Stimulated activated effector memory CD8-positive, alpha-beta T cell treated with anti-CD3 and anti-CD28 coated beads, Interleukin-12 subunit alpha, Interleukin-12 subunit beta, amount 100 ng/mL, for 72 hours (primary cell): ENCODE measurements at regions not wholly inside any gene's neighbourhood (a gene's known extent, or its start where the extent isn't known, plus 50 kb on each side); places are given as distances from the start of the nearest gene placed in this dataset.
"Not testable (repeated sequence)": the region's sequence is repeated elsewhere in the genome, so short reads cannot be mapped to it uniquely, and the experiment has no call there.

Experiments
- ATAC-seq: fragments of 150-1000 bp; cut with Tn5 transposase; 2 replicates; pipeline ENCODE4 v1.10.0; 2021
- DNase-seq, 2 donors: peaks; one replicate each; pipeline ENCODE4 v3.0.0; 2021 to 2022; ENCODE audit warnings: low spot score in 2 of 2
- H3K27ac Mint-ChIP-seq: one replicate; pipeline ENCODE4 v1.8.0; 2022; ENCODE audit warnings: mild to moderate bottlenecking, mixed read lengths
- H3K36me3 Mint-ChIP-seq: one replicate; pipeline ENCODE4 v1.8.0; 2022; ENCODE audit warnings: mild to moderate bottlenecking, mixed read lengths
- H3K4me1 Mint-ChIP-seq: one replicate; pipeline ENCODE4 v1.8.0; 2022; ENCODE audit warnings: mixed read lengths
- H3K4me3 Mint-ChIP-seq: one replicate; pipeline ENCODE4 v1.8.0; 2022; ENCODE audit warnings: mild to moderate bottlenecking, mixed read lengths
- H3K9me3 Mint-ChIP-seq: one replicate; pipeline ENCODE4 v1.8.0; 2022; ENCODE audit warnings: mixed read lengths

DNA sequence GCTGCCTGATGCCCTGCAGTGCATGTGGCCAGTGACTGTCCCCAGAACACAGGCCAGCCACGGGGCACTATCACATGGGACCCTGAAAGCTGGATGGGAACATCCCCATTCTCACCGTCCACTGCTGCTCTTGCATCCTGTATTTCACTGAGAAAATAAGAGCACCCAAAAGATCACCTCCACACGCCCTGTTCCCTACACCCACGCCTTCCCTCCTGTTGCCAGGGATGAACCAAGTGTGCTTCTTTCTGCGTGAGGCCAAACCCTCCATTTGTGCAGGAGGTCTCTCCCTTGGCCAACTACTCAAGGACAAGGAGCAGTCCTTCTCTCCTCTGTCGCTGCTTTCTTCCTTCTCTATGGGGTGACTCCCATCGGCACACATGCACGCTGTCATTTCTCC, 118.3 kb downstream of the LRRC37A3 start:
- H3K27ac Mint-ChIP-seq, H3K4me3 Mint-ChIP-seq, ATAC-seq, DNase-seq, H3K9me3 Mint-ChIP-seq: not testable (repeated sequence)
- Mint-ChIP-seq H3K4me1 (peaks cover 26% of the 10 kb centered on the region), H3K36me3 (peaks cover 56% of the 10 kb centered on the region)

DNA sequence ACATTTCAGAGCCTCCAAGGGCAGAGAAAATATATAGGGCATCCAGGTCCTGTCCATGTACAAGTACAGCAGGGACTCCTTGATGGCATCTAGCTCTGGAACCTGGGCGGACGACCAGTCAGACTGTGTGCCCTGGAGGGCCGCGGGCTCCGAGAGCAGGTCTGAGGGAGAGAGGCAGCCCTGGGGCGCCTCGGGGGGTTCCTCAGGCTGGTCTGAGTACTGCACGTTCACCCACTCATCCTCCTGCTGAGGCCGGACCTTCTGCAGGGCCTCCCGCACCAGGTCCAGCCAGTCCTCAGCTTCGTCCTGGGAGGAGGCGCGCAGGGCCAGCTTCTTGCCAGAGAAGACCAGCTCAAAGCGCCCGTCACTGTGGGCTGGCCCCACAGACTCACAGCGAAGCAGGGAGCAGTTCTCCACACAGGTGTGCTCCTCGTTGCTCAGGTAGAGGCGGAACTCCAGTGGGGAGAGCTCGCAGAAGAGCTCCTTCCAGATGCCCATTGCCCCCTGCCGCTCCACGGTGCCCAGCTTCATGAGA, 118.8 kb downstream of the LRRC37A3 start:
- ATAC-seq, DNase-seq, H3K9me3 Mint-ChIP-seq, H3K4me3 Mint-ChIP-seq, H3K27ac Mint-ChIP-seq: not testable (repeated sequence)
- H3K4me1 Mint-ChIP-seq = peaks cover 27% of the 10 kb centered on the region
- peaks cover 52% of the 10 kb centered on the region for H3K36me3 Mint-ChIP-seq

DNA sequence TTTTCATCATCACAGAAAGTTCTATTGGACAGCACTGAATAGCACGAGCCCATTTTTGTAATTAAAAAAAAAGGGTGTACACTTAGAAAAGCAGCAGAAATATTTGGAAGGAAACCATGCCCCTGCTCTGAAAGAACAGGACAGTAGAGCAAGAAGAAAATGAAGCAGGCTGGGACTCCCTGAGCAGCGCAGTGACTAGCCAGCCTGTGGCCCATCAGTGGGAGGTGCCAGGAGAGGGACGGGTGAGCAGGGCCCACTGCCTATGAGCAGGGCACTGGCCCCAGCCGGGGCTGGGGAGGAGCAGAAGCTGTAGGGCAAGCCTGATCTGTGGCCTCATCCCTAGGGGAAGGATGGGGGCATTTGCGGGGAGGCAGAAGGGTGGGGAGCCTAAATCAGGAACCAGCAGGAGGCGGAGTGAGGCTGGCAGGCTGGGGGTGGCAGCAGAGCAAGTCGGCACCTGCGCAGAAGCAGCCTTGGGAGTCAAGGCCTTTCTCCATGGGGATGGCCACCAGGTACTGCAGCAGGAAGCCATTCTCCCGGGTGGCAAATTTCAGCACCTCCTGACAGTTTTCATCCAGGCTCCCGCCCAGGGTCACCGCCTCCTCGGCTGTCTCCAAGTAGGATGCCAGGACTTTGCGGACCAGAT, 119.6 kb downstream of the LRRC37A3 start:
- Mint-ChIP-seq H3K27ac (peak overlapping the region; percentile 71), H3K4me1 (peaks cover 27% of the 10 kb centered on the region), H3K36me3 (peaks cover 56% of the 10 kb centered on the region)
- not testable (repeated sequence) for H3K9me3 Mint-ChIP-seq, ATAC-seq, DNase-seq, H3K4me3 Mint-ChIP-seq

DNA sequence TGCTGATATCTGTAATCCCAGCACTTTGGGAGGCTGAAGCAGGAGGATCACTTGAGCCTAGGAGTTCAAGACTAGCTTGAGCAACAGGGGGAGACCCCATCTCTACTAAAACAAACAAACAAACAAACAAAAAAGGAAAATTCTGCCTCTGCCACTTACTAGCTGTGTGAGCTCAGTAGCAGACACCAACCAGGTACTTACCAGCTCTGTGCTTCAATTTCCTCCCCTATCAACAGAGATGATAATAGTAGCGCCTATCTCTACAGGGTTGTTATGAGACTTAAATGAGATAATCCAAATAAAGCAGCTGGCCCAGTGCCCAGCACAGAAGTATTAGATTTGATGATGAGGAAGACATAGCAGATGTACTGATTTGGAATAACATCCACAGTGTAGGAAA, 120.3 kb downstream of the LRRC37A3 start:
- not testable (repeated sequence) for ATAC-seq, DNase-seq, H3K9me3 Mint-ChIP-seq, H3K4me3 Mint-ChIP-seq
- Mint-ChIP-seq H3K4me1 (peaks cover 27% of the 10 kb centered on the region), H3K27ac (peak overlapping the region; percentile 71), H3K36me3 (peaks cover 53% of the 10 kb centered on the region)

DNA sequence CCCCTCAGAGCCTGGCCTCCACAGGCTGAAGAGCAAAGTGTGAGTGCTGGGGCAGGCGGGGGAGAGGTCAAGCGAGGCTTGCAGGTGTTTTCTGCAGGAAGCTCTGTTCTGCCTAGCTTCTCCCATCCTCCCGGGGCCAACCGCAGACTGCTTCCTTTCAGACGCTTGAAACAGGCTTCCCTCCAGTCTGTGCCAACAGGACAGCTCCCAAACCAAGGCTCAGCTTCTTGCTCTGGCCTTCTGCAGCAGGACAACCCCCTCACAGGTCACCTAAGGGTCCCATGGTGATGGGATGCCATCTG, 120.8 kb downstream of the LRRC37A3 start:
- H3K27ac Mint-ChIP-seq, ATAC-seq, DNase-seq, H3K4me3 Mint-ChIP-seq, H3K9me3 Mint-ChIP-seq: not testable (repeated sequence)
- H3K36me3 Mint-ChIP-seq = peaks cover 48% of the 10 kb centered on the region
- H3K4me1 Mint-ChIP-seq = peaks cover 27% of the 10 kb centered on the region

DNA sequence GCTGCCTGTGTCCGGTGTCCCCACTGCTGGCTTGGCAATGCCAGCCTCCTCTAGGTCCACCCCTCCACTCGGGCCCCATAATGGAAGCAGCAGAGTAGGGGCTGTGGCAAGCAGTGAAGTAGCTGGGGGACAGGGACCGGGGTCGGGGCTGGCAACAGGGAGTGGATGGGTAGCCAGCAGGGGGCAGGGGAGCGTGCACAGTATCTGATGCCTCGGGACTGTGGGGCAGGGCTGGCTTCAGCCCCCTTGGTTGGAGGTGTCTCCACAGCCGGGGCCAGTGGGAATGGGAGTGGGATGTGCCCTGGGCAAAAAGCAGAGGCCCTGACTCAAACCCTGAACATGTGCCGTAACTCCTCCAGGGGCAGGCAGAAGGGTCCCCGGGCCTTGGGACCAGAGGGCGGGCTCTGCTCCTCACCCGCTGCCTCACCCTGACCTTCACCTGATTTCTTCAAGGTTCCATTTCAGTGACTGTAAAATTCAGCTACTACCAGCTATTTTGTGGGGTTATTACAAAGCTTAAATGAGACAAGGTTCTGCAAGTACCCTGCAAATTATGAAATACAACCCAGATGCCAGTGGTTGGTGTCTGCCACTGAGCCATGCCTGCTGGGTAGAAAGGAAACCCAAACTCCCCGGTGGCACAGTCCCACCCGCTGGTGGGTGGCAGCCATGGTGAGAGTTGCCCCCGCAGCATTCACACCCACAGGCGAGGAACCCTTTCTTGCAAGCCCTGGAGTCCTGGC, 121.4 kb downstream of the LRRC37A3 start:
- Mint-ChIP-seq H3K27ac (peak overlapping the region; percentile 78), H3K4me3 (peak overlapping the region; percentile 26), H3K36me3 (peaks cover 43% of the 10 kb centered on the region)

DNA sequence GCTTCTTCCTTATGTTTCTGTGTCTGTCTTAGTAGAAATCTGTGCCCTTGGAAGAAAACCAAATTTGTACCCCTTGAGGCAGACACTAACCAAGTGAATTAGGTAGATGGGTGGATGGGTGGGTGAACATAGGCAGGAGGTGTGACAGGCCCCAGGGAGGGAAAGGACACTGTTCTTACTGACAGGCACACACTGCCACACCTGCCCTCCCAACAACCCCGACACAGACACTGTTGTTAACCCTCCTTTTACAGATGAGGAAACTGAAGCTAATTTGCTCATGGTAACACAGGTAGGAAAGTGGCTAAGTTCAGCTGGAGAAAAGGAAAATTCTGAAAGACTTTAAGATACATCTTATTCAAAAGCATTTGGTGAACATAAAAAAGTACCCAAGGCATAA, 123.9 kb downstream of the LRRC37A3 start:
- Mint-ChIP-seq H3K4me1 (peaks cover 34% of the 10 kb centered on the region), H3K36me3 (peaks cover 37% of the 10 kb centered on the region)
- H3K4me3 Mint-ChIP-seq, H3K9me3 Mint-ChIP-seq, H3K27ac Mint-ChIP-seq, ATAC-seq, DNase-seq: not testable (repeated sequence)

More for the DNA sequence above, 121.4 kb downstream of the LRRC37A3 start:
- ATAC-seq = peak; percentile 61
- not testable (repeated sequence) for H3K9me3 Mint-ChIP-seq, DNase-seq
- peaks cover 27% of the 10 kb centered on the region for H3K4me1 Mint-ChIP-seq

DNA sequence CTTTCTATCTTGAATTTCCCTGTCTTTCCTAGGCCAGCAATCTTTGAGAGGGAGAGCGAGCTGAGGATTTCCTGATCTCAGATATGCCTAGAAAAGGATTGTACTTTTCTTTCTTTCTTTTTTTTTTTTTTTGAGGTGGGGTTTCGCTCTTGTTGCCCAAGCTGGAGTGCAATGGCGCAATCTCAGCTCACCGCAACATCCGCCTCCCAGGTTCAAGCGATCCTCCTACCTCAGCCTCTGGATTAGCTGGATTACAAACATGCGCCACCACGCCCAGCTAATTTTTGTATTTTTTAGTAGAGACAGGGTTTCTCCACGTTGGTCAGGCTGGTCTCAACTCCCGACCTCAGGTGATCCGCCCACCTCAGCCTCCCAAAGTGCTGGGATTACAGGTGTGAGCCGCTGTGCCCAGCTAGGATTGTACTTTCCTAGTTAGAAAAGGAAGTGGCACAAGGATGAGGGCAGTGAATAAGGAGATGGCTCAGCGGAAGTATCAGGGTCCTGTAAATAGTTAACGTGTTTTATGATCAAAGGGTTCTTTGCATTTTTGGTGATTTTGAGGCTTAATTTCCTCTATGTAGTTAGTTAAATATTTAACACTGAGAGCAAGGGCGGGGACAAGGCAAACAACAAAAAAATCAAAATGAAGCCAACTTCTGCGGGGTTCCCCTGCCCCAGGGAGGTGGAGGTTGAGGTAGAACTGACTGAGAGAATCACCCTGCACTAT, 124.6 kb downstream of the LRRC37A3 start:
- H3K27ac Mint-ChIP-seq = peak overlapping the region; percentile 50

DNA sequence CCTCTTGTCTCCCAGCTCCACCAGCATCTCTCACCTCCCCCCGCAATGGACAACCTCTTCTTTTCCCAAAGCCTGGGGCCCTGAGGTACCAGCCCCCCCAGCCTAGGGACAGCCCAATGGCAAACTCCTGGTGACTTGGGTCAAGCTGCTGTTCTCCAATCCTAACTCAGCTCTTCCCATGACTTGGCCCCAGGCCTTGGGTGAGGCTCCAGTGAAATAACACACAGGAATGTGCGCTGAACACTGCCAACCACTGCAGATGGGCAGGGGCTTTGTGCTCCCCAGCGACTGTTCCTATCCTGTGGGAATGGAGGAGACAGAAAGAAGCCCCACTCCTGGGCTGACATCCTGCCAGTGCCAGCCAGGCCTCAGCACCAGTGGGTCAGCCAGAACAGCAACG, 125.2 kb downstream of the LRRC37A3 start:
- Mint-ChIP-seq H3K27ac (peak overlapping the region; percentile 50), H3K4me1 (peaks cover 34% of the 10 kb centered on the region), H3K36me3 (peaks cover 33% of the 10 kb centered on the region)
- not testable (repeated sequence) for ATAC-seq, H3K9me3 Mint-ChIP-seq, H3K4me3 Mint-ChIP-seq, DNase-seq

More for the DNA sequence above, 124.6 kb downstream of the LRRC37A3 start:
- not testable (repeated sequence) for H3K4me3 Mint-ChIP-seq, ATAC-seq, DNase-seq, H3K9me3 Mint-ChIP-seq
- Mint-ChIP-seq H3K36me3 (peaks cover 37% of the 10 kb centered on the region), H3K4me1 (peaks cover 34% of the 10 kb centered on the region)

DNA sequence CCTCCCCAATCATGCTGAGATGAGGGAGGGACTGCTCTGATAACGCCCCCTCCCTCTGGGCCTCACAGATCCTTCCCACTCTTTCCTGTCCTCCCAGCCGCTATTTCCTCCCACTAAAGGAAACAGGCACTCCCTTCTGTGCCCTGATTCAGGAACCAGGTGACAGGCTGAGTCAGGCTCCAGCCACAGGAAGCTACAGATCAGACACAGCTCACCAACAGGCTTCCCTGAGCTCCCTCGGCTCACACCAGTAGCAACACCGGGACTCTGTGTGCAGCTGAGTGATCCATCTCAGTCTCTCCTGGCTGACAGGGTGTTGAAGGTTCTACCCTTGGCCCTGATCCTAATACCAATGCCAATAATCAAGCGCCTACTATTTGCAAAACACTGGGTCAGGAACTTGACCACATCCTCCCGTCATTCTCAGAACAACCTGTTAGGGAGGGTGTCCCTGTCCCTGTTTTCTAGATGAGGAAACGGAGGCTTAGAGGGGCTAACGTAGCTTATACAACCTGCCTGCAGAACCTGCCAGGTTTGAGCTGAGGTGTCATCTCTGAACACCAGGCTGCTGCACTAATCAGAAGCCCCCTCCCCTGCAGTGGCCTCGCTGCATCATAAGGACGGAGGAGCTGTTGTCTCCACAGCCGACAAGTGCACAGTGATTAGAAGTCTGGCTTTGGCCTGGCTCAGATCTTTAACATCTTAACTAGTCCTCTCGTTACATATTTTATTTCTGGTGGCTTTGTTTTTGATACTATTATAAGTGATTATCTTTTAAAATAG, 126.3 kb downstream of the LRRC37A3 start:
- peak; percentile 98 for ATAC-seq
- Mint-ChIP-seq H3K27ac (peak overlapping the region; percentile 90), H3K36me3 (peaks cover 33% of the 10 kb centered on the region), H3K4me3 (peak overlapping the region; percentile 58), H3K4me1 (peaks cover 39% of the 10 kb centered on the region)
- not testable (repeated sequence) for H3K9me3 Mint-ChIP-seq, DNase-seq

DNA sequence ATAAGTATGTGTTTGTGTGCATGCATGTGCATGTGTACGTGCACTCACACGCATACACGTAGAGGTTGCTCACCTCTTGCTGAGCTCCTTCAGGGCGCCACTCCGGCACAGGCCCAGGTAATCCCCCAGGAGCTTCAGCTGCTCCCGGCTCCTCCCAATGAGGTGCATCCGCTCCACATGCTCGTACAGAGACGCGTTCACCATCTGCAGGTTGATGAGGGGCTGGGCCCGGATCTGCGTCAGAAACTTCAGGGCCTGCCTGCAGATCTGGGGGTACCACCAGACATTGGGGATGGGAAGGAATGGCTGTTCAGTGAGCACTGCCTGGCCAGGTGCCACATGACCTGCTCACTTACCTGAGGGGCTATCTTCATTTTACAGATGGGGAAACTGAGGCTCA, 127.0 kb downstream of the LRRC37A3 start:
- not testable (repeated sequence) for DNase-seq, ATAC-seq, H3K9me3 Mint-ChIP-seq
- H3K4me1 Mint-ChIP-seq = peaks cover 34% of the 10 kb centered on the region
- H3K4me3 Mint-ChIP-seq = peak overlapping the region; percentile 58
- H3K27ac Mint-ChIP-seq = peak overlapping the region; percentile 90
- peaks cover 33% of the 10 kb centered on the region for H3K36me3 Mint-ChIP-seq

DNA sequence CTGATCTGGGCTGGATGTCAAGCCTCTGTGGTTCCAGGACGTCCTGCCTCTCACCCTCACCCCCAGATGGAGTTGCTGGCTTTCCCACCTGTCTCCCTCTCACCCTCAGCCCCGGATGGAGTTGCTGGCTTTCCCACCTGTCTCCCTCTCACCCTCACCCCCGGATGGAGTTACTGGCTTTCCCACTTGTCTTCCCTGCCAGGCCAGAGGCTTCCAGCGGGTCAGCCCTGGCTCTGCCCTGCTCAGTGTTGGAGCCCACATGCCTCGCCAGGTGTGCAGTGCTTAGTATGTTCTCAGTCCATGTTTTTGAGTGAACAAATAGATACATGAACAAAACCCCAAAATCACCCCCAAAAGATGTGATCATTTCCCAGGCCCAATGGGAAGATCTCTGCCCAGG, 127.6 kb downstream of the LRRC37A3 start:
- H3K4me3 Mint-ChIP-seq, ATAC-seq, H3K9me3 Mint-ChIP-seq, DNase-seq: not testable (repeated sequence)
- Mint-ChIP-seq H3K27ac (peak overlapping the region; percentile 70), H3K36me3 (peaks cover 28% of the 10 kb centered on the region), H3K4me1 (peaks cover 30% of the 10 kb centered on the region)

DNA sequence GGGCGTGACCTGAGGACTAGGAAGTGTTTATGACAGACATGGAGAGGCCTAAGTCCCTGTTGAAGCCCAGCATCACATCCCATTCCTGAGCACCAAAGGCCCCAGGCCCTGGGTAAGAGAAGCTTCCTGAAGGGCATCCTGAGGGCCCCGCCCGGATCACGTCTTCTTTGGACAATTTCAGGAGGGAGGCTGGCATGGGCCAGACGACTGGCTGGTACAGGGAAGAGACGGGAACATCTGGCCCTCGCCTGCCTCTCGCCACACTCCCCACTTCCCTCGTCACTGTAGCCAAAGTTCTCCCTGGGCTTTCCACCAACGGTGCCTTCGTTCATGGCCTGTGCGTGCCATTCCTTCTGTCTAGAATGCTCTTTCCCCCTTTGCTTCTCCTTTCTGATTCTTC, 128.1 kb downstream of the LRRC37A3 start:
- H3K4me3 Mint-ChIP-seq, DNase-seq, H3K27ac Mint-ChIP-seq, H3K9me3 Mint-ChIP-seq, ATAC-seq: not testable (repeated sequence)
- Mint-ChIP-seq H3K4me1 (peaks cover 26% of the 10 kb centered on the region), H3K36me3 (peaks cover 27% of the 10 kb centered on the region)

DNA sequence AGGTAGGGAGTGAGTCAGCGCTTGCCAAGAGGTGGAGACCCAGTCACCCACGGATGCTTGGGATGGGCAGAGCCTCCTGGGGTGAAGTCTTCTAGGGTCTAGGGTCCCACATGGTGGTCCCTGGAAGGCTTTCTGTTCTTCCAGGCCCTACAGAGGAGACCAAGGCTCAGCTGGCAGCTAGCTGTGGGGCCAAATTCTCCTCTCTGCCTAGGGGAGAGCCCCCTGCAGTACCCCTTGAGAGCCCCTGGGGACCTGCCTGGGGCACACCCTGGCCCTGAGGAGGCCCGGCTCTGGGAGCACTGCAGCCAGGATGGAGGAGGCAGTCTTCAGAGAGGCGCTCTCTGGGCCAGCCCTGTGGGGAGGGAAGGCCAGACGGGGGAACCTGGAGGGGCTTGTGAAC, 128.6 kb upstream of the SMURF2 start:
- not testable (repeated sequence) for H3K4me3 Mint-ChIP-seq, ATAC-seq, DNase-seq, H3K9me3 Mint-ChIP-seq
- Mint-ChIP-seq H3K27ac (peak overlapping the region; percentile 45), H3K4me1 (peaks cover 22% of the 10 kb centered on the region), H3K36me3 (peaks cover 28% of the 10 kb centered on the region)
